SJCRH30 (cell line): ENCODE measurements at regions not wholly inside any gene's neighbourhood (a gene's known extent, or its start where the extent isn't known, plus 50 kb on each side); places are given as distances from the start of the nearest gene placed in this dataset.
"Not testable (repeated sequence)": the region's sequence is repeated elsewhere in the genome, so short reads cannot be mapped to it uniquely, and the experiment has no call there.

ENCODE experiments used
- DNase-seq, 2 experiments: peaks; one replicate each; pipeline ENCODE4 v3.0.0-alpha.2; 2015 to 2020
- H3K27ac ChIP-seq: fragments of 250-450 bp; sonication (Bioruptor Pico); 2 replicates; pipeline ENCODE4 v1.5.1; 2020; ENCODE audit warnings: mild to moderate bottlenecking, moderate library complexity
- H3K27me3 ChIP-seq: fragments of 250-450 bp; sonication (Bioruptor Pico); 2 replicates; pipeline ENCODE4 v1.5.1; 2020; ENCODE audit warnings: mild to moderate bottlenecking, moderate library complexity
- H3K36me3 ChIP-seq: fragments of 250-450 bp; sonication (Bioruptor Pico); 2 replicates; pipeline ENCODE4 v1.5.1; 2020; ENCODE audit warnings: mild to moderate bottlenecking, moderate library complexity
- H3K4me1 ChIP-seq: fragments of 250-450 bp; sonication (Bioruptor Pico); 2 replicates; pipeline ENCODE4 v1.5.1; 2020; ENCODE audit warnings: mild to moderate bottlenecking, moderate library complexity
- H3K4me3 ChIP-seq: fragments of 250-450 bp; sonication (Bioruptor Pico); 2 replicates; pipeline ENCODE4 v1.5.1; 2020; ENCODE audit warnings: mild to moderate bottlenecking, moderate library complexity
- H3K9me3 ChIP-seq: fragments of 250-450 bp; sonication (Bioruptor Pico); replicated peaks from 2 replicates; pipeline ENCODE4 v1.5.1; 2020; ENCODE audit warnings: mild to moderate bottlenecking, moderate library complexity

DNA sequence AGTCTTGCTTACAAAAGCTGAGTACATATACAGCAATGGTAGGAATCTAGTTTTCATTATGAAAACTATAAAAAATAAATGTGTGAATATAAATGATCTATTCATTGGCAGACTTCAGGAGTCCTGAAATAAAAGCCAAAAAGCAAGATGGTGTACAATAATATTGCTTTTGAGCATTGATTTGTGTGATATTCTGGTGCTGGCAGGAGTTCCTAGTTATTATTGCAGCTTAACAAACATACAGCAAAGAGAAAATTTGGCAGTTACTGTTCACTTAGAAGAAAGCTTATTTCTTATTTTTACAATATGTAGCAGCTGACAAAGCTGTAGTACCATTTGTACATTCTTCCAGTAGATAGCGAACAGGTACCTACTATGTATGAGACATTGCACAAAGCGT lies 1518.9 kb upstream of the TENM4 start:
- Histone ChIP-seq H3K4me1 (no peaks in the 10 kb centered on the region), H3K4me3 (no peak overlapping the region), H3K27ac (no peak overlapping the region), H3K36me3 (no peaks in the 10 kb centered on the region), H3K9me3 (no peaks in the 10 kb centered on the region), H3K27me3 (no peaks in the 10 kb centered on the region)
- DNase-seq = no peak

GRCh38 chr11:80958987-80959386 lies 1518.2 kb upstream of the TENM4 start:
- Histone ChIP-seq H3K27me3 (no peaks in the 10 kb centered on the region), H3K36me3 (no peaks in the 10 kb centered on the region), H3K27ac (no peak overlapping the region), H3K9me3 (no peaks in the 10 kb centered on the region), H3K4me3 (no peak overlapping the region), H3K4me1 (no peaks in the 10 kb centered on the region)
- DNase-seq = no peak

DNA sequence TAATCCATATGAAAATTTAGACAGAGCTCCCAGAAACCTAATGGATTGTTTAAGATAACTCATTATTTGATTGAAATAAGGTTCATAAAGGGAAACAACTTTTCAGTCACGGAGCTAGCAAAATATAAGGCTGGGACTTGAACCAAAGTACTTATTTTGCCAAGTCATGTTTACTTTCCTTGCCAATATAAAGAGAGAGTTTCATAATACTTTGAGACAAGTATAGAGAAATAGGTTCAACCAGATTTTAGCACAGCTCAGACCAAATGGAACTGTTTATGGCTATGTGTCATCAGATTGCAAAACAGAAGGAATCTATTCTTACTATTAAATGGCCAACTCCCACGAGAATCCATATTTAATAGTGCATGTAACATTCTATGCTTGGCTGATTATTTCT lies 1517.5 kb upstream of the TENM4 start:
- no peak overlapping the region for H3K4me3 ChIP-seq
- no peaks in the 10 kb centered on the region for H3K27me3 ChIP-seq
- no peaks in the 10 kb centered on the region for H3K9me3 ChIP-seq
- no peak for DNase-seq
- no peaks in the 10 kb centered on the region for H3K36me3 ChIP-seq
- H3K4me1 ChIP-seq = no peaks in the 10 kb centered on the region
- no peak overlapping the region for H3K27ac ChIP-seq

DNA sequence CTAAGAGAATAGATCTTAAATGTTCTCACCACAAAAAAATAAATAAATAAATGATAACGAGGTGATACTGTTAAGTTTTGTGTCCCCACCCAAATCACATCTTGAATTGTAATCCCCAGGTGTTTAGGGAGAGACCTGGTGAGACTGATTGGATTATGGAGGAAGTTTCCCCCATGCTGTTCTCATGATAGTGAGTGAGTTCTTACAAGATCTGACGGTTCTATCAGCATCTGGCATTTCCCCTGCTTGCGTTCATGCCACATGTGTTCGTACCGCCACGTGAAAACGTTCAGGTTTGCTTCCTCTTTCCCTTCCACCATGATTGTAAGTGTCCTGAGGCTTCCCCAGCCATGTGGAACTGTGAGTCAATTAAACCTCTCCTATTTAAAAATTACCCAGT lies 1514.8 kb upstream of the TENM4 start:
- Histone ChIP-seq H3K4me1 (no peaks in the 10 kb centered on the region), H3K27me3 (no peaks in the 10 kb centered on the region), H3K4me3 (no peak overlapping the region), H3K9me3 (no peaks in the 10 kb centered on the region), H3K27ac (no peak overlapping the region), H3K36me3 (no peaks in the 10 kb centered on the region)
- no peak for DNase-seq

- DNase-seq = no peak
- Histone ChIP-seq H3K27ac (no peak overlapping the region), H3K36me3 (no peaks in the 10 kb centered on the region), H3K9me3 (no peaks in the 10 kb centered on the region), H3K27me3 (no peaks in the 10 kb centered on the region), H3K4me1 (no peaks in the 10 kb centered on the region), H3K4me3 (no peak overlapping the region)
These were observed 1508.0 kb upstream of the TENM4 start for GRCh38 chr11:80948781-80949180.

DNA sequence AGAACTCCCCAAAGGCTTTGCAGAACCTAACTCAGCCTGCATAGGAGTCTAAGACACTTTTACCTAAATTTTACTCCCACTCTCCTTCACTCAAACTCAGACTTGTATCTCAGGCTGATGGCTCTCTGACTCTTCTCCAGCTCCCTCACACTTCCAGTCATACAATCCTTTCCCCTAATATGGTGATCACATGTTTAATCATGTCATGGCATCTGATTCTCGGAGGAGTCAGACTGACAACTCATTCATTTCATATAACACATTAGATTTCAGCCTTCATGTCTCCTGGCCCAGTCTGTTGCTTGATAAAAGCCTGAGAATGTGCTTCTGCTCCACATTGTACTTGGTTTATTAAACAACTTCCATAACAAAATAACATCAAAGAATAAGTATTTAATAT lies 1503.9 kb upstream of the TENM4 start:
- Histone ChIP-seq H3K4me3 (no peak overlapping the region), H3K9me3 (no peaks in the 10 kb centered on the region), H3K27ac (no peak overlapping the region), H3K27me3 (no peaks in the 10 kb centered on the region), H3K4me1 (no peaks in the 10 kb centered on the region), H3K36me3 (no peaks in the 10 kb centered on the region)
- no peak for DNase-seq

- no peaks in the 10 kb centered on the region for H3K27me3 ChIP-seq
- no peaks in the 10 kb centered on the region for H3K9me3 ChIP-seq
- H3K4me1 ChIP-seq = no peaks in the 10 kb centered on the region
- H3K4me3 ChIP-seq = no peak overlapping the region
- no peak for DNase-seq
- H3K27ac ChIP-seq = no peak overlapping the region
- H3K36me3 ChIP-seq = no peaks in the 10 kb centered on the region
These were observed 1502.4 kb upstream of the TENM4 start for GRCh38 chr11:80943226-80943625.

GRCh38 chr11:80937842-80938241 lies 1497.0 kb upstream of the TENM4 start:
- H3K36me3 ChIP-seq = no peaks in the 10 kb centered on the region
- DNase-seq = no peak

DNA sequence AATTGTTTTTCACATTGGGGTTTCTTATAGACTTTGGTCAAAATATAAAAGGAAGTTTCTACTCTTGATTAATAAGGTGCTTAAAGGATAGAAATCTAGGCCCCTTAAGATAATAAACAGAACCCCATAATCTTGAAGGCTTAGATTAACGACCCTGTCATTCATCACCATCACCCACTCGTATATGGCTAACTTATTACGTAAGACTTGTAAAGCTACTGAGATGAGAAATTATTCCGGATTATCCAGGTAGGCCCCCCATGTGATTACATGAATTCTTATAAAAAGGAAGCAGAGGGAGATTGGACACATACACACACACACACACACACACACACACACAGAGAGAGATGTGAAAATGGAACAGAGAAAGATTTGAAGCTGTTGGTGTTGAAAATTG lies 1489.2 kb upstream of the TENM4 start:
- no peaks in the 10 kb centered on the region for H3K36me3 ChIP-seq
- H3K27me3 ChIP-seq = no peaks in the 10 kb centered on the region
- H3K4me3 ChIP-seq = no peak overlapping the region
- H3K9me3 ChIP-seq = no peaks in the 10 kb centered on the region
- no peak for DNase-seq
- H3K27ac ChIP-seq = no peak overlapping the region
- H3K4me1 ChIP-seq = no peaks in the 10 kb centered on the region

More at GRCh38 chr11:80937842-80938241, 1497.0 kb upstream of the TENM4 start:
- Histone ChIP-seq H3K27me3 (no peaks in the 10 kb centered on the region), H3K4me3 (no peak overlapping the region), H3K4me1 (no peaks in the 10 kb centered on the region), H3K27ac (no peak overlapping the region), H3K9me3 (no peaks in the 10 kb centered on the region)

DNA sequence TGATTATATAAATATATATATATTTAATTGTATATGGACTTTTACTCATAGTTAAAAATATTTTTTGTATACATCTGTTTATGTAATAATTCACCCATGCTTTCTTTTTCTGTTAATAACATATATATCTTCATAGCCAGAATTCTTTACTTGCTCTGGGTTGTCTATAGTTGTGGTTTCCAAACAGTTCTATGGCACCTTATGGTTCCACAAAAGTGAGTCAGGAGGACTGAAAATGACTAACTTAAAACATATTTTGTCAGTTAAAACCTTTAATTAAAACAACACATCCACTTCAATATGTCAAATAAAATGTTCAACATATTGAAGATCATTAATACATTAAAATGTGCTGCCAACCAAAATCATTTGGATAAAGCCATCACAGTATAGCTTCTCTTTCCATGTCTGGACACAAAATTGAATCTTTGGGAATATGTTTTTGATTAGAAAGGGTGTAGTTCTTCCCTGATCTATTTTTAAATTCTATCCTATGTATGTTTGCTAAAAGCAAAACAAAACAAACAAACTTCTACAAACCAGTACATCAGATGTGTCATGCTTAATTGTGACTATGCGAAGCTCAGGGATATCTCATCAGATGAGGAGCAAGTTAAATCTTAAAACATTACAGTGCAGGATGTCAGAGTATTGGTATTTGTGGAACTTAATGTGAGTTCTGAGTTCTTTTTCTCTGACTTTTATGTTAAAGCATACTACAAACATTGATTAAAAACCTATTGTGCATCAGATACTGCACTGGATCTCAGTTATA lies 1488.4 kb upstream of the TENM4 start:
- Histone ChIP-seq H3K9me3 (no peaks in the 10 kb centered on the region), H3K4me1 (no peaks in the 10 kb centered on the region), H3K36me3 (no peaks in the 10 kb centered on the region), H3K27ac (no peak overlapping the region), H3K4me3 (no peak overlapping the region), H3K27me3 (no peaks in the 10 kb centered on the region)
- DNase-seq = no peak

GRCh38 chr11:80925321-80925720 lies 1484.5 kb upstream of the TENM4 start:
- H3K4me1 ChIP-seq = no peaks in the 10 kb centered on the region
- DNase-seq = no peak
- no peaks in the 10 kb centered on the region for H3K27me3 ChIP-seq
- no peaks in the 10 kb centered on the region for H3K36me3 ChIP-seq
- no peaks in the 10 kb centered on the region for H3K9me3 ChIP-seq
- H3K4me3 ChIP-seq = no peak overlapping the region
- H3K27ac ChIP-seq = no peak overlapping the region

GRCh38 chr11:80921310-80921709 lies 1480.5 kb upstream of the TENM4 start:
- not testable (repeated sequence) for H3K36me3 ChIP-seq, H3K27me3 ChIP-seq, H3K27ac ChIP-seq, DNase-seq, H3K4me1 ChIP-seq, H3K4me3 ChIP-seq, H3K9me3 ChIP-seq

- Histone ChIP-seq H3K9me3 (no peaks in the 10 kb centered on the region), H3K27me3 (no peaks in the 10 kb centered on the region), H3K4me3 (no peak overlapping the region), H3K4me1 (no peaks in the 10 kb centered on the region), H3K27ac (no peak overlapping the region), H3K36me3 (no peaks in the 10 kb centered on the region)
- no peak for DNase-seq
These were observed 1475.5 kb upstream of the TENM4 start for GRCh38 chr11:80916173-80916798.

DNA sequence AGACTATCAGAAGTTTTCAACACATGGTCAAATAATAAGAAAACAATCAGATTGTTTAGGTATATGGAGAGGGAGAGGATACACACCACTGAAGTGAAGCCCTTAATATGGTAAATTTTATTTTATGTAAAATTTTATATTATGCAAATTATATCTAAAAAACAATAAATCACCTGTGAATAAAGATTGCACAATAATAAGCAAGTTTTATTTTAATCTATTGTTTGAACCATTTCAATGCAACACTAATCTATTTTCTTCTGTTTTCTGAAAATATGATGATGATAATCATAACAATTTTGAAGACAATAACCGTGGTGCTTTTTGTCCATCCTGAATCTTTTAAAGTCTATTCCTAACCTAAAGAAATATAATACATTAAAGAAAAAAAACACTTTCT lies 1473.5 kb upstream of the TENM4 start:
- no peaks in the 10 kb centered on the region for H3K27me3 ChIP-seq
- no peak overlapping the region for H3K27ac ChIP-seq
- DNase-seq = no peak
- H3K36me3 ChIP-seq = no peaks in the 10 kb centered on the region
- no peak overlapping the region for H3K4me3 ChIP-seq
- H3K4me1 ChIP-seq = no peaks in the 10 kb centered on the region
- H3K9me3 ChIP-seq = no peaks in the 10 kb centered on the region

GRCh38 chr11:80911666-80912065 lies 1470.8 kb upstream of the TENM4 start:
- Histone ChIP-seq H3K4me1 (no peaks in the 10 kb centered on the region), H3K27me3 (no peaks in the 10 kb centered on the region), H3K9me3 (no peaks in the 10 kb centered on the region)

DNA sequence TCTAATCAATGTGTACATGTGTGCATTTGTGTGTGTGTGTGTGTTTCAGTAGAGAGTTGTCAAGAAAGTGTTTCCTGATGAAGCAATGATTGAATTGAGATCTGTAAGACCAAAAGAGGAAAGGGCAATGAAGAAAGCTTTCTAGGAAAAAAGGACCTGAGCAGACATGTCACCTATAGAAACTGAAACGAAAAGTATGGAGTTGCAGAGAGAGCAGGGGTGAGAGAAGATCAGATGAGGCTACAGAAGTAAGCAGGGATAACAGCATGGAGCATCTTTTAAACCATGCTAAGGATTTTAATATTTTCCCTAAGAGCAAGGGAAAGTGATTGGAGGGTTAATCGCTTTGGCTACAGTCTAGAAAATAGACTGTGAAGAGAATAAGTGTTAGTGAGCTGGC lies 1459.4 kb upstream of the TENM4 start:
- Histone ChIP-seq H3K4me1 (no peaks in the 10 kb centered on the region), H3K4me3 (no peak overlapping the region), H3K9me3 (no peaks in the 10 kb centered on the region), H3K27ac (no peak overlapping the region), H3K36me3 (no peaks in the 10 kb centered on the region), H3K27me3 (no peaks in the 10 kb centered on the region)
- no peak for DNase-seq

More at GRCh38 chr11:80911666-80912065, 1470.8 kb upstream of the TENM4 start:
- H3K27ac ChIP-seq = no peak overlapping the region
- no peak overlapping the region for H3K4me3 ChIP-seq
- no peak for DNase-seq
- H3K36me3 ChIP-seq = no peaks in the 10 kb centered on the region
